ENCODE measurements at regions not wholly inside any gene's neighbourhood (a gene's known extent, or its start where the extent isn't known, plus 50 kb on each side); places are given as distances from the start of the nearest gene placed in this dataset.
"Not testable (repeated sequence)": the region's sequence is repeated elsewhere in the genome, so short reads cannot be mapped to it uniquely, and the experiment has no call there.

- DNase-seq, result no peak
- intact Hi-C loops (cut with DNase I), result no loop called here
These were observed 83.2 kb upstream of the SSBP2 start for GRCh38 chr5:81834021-81834660.

GRCh38 chr5:81830596-81830995 lies 79.7 kb upstream of the SSBP2 start:
- intact Hi-C loops (cut with DNase I), result no loop called here
- no peak for DNase-seq

- DNase-seq, result no peak
- intact Hi-C loops (cut with DNase I), result no loop called here
These were observed 78.3 kb upstream of the SSBP2 start for GRCh38 chr5:81829242-81829641.

GRCh38 chr5:81827500-81827899 lies 76.6 kb upstream of the SSBP2 start:
- DNase-seq, result no peak
- intact Hi-C loops (cut with DNase I), result no loop called here

GRCh38 chr5:81826128-81826527 lies 75.2 kb upstream of the SSBP2 start:
- DNase-seq, result no peak
- intact Hi-C loops (cut with DNase I), result no loop called here

GRCh38 chr5:81825237-81825636 lies 74.3 kb upstream of the SSBP2 start:
- intact Hi-C loops (cut with DNase I), result no loop called here
- DNase-seq, result peak in 1 of 10 donors; percentile 67

- intact Hi-C loops (cut with DNase I); DNase-seq: not testable (repeated sequence)
These were observed 72.8 kb upstream of the SSBP2 start for GRCh38 chr5:81823736-81824135.

- DNase-seq, result no peak
- intact Hi-C loops (cut with DNase I), result no loop called here
These were observed 70.0 kb upstream of the SSBP2 start for GRCh38 chr5:81820863-81821262.

- intact Hi-C loops (cut with DNase I), result no loop called here
- DNase-seq, result no peak
These were observed 69.4 kb upstream of the SSBP2 start for GRCh38 chr5:81820318-81820636.

- intact Hi-C loops (cut with DNase I), result no loop called here
- no peak for DNase-seq
These were observed 68.8 kb upstream of the SSBP2 start for GRCh38 chr5:81819556-81820317.

- intact Hi-C loops (cut with DNase I), result no loop called here
- no peak for DNase-seq
These were observed 67.1 kb upstream of the SSBP2 start for GRCh38 chr5:81817980-81818379.

- intact Hi-C loops (cut with DNase I), result no loop called here
- DNase-seq, result no peak
These were observed 66.2 kb upstream of the SSBP2 start for GRCh38 chr5:81817086-81817485.

- DNase-seq, result no peak
- intact Hi-C loops (cut with DNase I), result no loop called here
These were observed 64.4 kb upstream of the SSBP2 start for GRCh38 chr5:81815321-81815720.

- no peak for DNase-seq
- intact Hi-C loops (cut with DNase I), result no loop called here
These were observed 57.2 kb upstream of the SSBP2 start for GRCh38 chr5:81808106-81808505.

GRCh38 chr5:81805086-81805485 lies 54.2 kb upstream of the SSBP2 start:
- intact Hi-C loops (cut with DNase I), result no loop called here
- DNase-seq, result no peak

- no peak for DNase-seq
- intact Hi-C loops (cut with DNase I), result no loop called here
These were observed 52.9 kb upstream of the SSBP2 start for GRCh38 chr5:81803812-81804211.

GRCh38 chr5:81802625-81803024 lies 51.7 kb upstream of the SSBP2 start:
- DNase-seq, result no peak
- intact Hi-C loops (cut with DNase I), result no loop called here

- intact Hi-C loops (cut with DNase I), result no loop called here
These were observed 51.1 kb upstream of the SSBP2 start for GRCh38 chr5:81802020-81802419.

GRCh38 chr5:81800797-81801196 lies 49.9 kb upstream of the SSBP2 start:
- no peak for DNase-seq
- intact Hi-C loops (cut with DNase I), result no loop called here

More at GRCh38 chr5:81802020-81802419, 51.1 kb upstream of the SSBP2 start:
- DNase-seq, result no peak

Measured in posterior cingulate gyrus (tissue), 11 donors.